ENCODE measurements at regions not wholly inside any gene's neighbourhood (a gene's known extent, or its start where the extent isn't known, plus 50 kb on each side); places are given as distances from the start of the nearest gene placed in this dataset.

- no peak for TF ChIP-seq CTCF (IDR thresholded peaks at IDR 0.05; ENCODE audit: poor library complexity)
- no peak for TF ChIP-seq EZH2phosphoT487 (IDR thresholded peaks at IDR 0.05; ENCODE audit: low read depth, severe bottlenecking, unreplicated experiment)
Observed at GRCh38 chr10:64658528-64658927, 1137.3 kb downstream of the REEP3 start.

Data from hepatocyte (in vitro differentiated cells).